DND-41 (cell line): ENCODE measurements at regions not wholly inside any gene's neighbourhood (a gene's known extent, or its start where the extent isn't known, plus 50 kb on each side); places are given as distances from the start of the nearest gene placed in this dataset.

Source experiments
- EZH2 ChIP-seq: IDR thresholded peaks from 3 replicates; pipeline ENCODE4 v1.6.1; 2012; ENCODE audit warnings: borderline replicate concordance, low read depth, mild to moderate bottlenecking, moderate library complexity, low read length, inconsistent platforms; ENCODE audit not compliant: severe bottlenecking
- TF ChIP-seq, protein P1 (sequence below): IDR thresholded peaks from 2 replicates; pipeline ENCODE4 v1.5.1; 2012; ENCODE audit warnings: borderline replicate concordance, low read length, moderate library complexity, mild to moderate bottlenecking; ENCODE audit not compliant: poor library complexity, severe bottlenecking; ENCODE audit errors: extremely low read depth

DNA sequence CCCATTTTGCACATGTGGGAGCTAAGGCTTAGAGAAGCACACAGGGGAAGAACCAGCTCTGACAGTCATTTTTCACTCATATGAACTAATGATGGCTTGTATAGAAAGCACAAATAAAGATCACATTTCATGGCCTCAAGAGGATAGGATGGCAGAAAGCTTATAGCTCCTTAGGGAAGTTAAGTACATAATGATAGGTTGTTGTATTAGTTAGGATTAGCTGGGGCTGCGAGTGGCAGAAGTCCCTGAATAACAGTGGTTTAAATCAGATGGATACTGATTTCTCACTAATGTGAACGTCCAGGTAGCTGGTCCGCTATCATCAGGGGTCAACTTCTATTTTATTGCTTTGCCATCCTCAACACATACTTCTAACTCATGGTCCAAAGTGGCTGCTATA lies 284.0 kb downstream of the RPS6KC1 start:
- TF ChIP-seq EZH2 = no peak
- TF ChIP-seq, protein P1, sequence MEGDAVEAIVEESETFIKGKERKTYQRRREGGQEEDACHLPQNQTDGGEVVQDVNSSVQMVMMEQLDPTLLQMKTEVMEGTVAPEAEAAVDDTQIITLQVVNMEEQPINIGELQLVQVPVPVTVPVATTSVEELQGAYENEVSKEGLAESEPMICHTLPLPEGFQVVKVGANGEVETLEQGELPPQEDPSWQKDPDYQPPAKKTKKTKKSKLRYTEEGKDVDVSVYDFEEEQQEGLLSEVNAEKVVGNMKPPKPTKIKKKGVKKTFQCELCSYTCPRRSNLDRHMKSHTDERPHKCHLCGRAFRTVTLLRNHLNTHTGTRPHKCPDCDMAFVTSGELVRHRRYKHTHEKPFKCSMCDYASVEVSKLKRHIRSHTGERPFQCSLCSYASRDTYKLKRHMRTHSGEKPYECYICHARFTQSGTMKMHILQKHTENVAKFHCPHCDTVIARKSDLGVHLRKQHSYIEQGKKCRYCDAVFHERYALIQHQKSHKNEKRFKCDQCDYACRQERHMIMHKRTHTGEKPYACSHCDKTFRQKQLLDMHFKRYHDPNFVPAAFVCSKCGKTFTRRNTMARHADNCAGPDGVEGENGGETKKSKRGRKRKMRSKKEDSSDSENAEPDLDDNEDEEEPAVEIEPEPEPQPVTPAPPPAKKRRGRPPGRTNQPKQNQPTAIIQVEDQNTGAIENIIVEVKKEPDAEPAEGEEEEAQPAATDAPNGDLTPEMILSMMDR = no peak
